C4-2B (cell line): ENCODE measurements at regions not wholly inside any gene's neighbourhood (a gene's known extent, or its start where the extent isn't known, plus 50 kb on each side); places are given as distances from the start of the nearest gene placed in this dataset.

ENCODE experiments used
- CTCF ChIP-seq: fragments of 450-650 bp; conservative IDR thresholded peaks from 2 replicates; pipeline ENCODE4 v1.5.1; 2017; ENCODE audit warnings: mild to moderate bottlenecking
- ZFX ChIP-seq: fragments of 450-650 bp; IDR thresholded peaks from 2 replicates; pipeline ENCODE4 v1.6.1; 2017

- TF ChIP-seq CTCF (no peak), ZFX (no peak)
These were observed 191.9 kb downstream of the GRB14 start for GRCh38 chr2:164429354-164429753.
